HG03196 (cell line): ENCODE measurements at regions not wholly inside any gene's neighbourhood (a gene's known extent, or its start where the extent isn't known, plus 50 kb on each side); places are given as distances from the start of the nearest gene placed in this dataset.

Experiments
- ATAC-seq: cut with Tn5 transposase; IDR thresholded peaks from one replicate; pipeline ENCODE4 v1.9.1; 2021; ENCODE audit not compliant: unreplicated experiment

- no peak for ATAC-seq
Observed at GRCh38 chr4:13184199-13184598, 299.9 kb downstream of the RAB28 start.

- ATAC-seq, result no peak
Observed at GRCh38 chr4:13182133-13182532, 302.0 kb downstream of the RAB28 start.

- ATAC-seq, result no peak
Observed at GRCh38 chr4:13181681-13182080, 302.5 kb downstream of the RAB28 start.

- ATAC-seq, result no peak
Observed at GRCh38 chr4:13180701-13181100, 303.4 kb downstream of the RAB28 start.

GRCh38 chr4:13178621-13179020 is 305.5 kb downstream of the RAB28 start:
- no peak for ATAC-seq

GRCh38 chr4:13176741-13177142 is 307.4 kb downstream of the RAB28 start:
- no peak for ATAC-seq

- ATAC-seq, result no peak
Observed at GRCh38 chr4:13174926-13175325, 309.2 kb downstream of the RAB28 start.

- ATAC-seq, result no peak
Observed at GRCh38 chr4:13174001-13174400, 310.1 kb downstream of the RAB28 start.

GRCh38 chr4:13171292-13172057 is 312.7 kb downstream of the RAB28 start:
- ATAC-seq, result no peak

GRCh38 chr4:13169731-13170525 is 314.2 kb downstream of the RAB28 start:
- no peak for ATAC-seq

- ATAC-seq, result no peak
Observed at GRCh38 chr4:13168326-13168725, 315.8 kb downstream of the RAB28 start.

GRCh38 chr4:13166214-13166613 is 317.9 kb downstream of the RAB28 start:
- no peak for ATAC-seq

GRCh38 chr4:13164783-13165331 is 319.3 kb downstream of the RAB28 start:
- ATAC-seq, result no peak

GRCh38 chr4:13162886-13163285 is 321.3 kb downstream of the RAB28 start:
- ATAC-seq, result no peak

- no peak for ATAC-seq
Observed at GRCh38 chr4:13160920-13161319, 323.2 kb downstream of the RAB28 start.

GRCh38 chr4:13159041-13159620 is 325.0 kb downstream of the RAB28 start:
- ATAC-seq, result no peak

- no peak for ATAC-seq
Observed at GRCh38 chr4:13151194-13151593, 332.9 kb downstream of the RAB28 start.

- no peak for ATAC-seq
Observed at GRCh38 chr4:13143222-13144070, 340.7 kb downstream of the RAB28 start.

GRCh38 chr4:13142726-13143125 is 341.4 kb downstream of the RAB28 start:
- ATAC-seq, result no peak

- ATAC-seq, result no peak
Observed at GRCh38 chr4:13142191-13142590, 341.9 kb downstream of the RAB28 start.

GRCh38 chr4:13137390-13137789 is 346.8 kb downstream of the RAB28 start:
- ATAC-seq, result no peak
